ENCODE measurements at regions not wholly inside any gene's neighbourhood (a gene's known extent, or its start where the extent isn't known, plus 50 kb on each side); places are given as distances from the start of the nearest gene placed in this dataset.
"Not testable (repeated sequence)": the region's sequence is repeated elsewhere in the genome, so short reads cannot be mapped to it uniquely, and the experiment has no call there.

DNA sequence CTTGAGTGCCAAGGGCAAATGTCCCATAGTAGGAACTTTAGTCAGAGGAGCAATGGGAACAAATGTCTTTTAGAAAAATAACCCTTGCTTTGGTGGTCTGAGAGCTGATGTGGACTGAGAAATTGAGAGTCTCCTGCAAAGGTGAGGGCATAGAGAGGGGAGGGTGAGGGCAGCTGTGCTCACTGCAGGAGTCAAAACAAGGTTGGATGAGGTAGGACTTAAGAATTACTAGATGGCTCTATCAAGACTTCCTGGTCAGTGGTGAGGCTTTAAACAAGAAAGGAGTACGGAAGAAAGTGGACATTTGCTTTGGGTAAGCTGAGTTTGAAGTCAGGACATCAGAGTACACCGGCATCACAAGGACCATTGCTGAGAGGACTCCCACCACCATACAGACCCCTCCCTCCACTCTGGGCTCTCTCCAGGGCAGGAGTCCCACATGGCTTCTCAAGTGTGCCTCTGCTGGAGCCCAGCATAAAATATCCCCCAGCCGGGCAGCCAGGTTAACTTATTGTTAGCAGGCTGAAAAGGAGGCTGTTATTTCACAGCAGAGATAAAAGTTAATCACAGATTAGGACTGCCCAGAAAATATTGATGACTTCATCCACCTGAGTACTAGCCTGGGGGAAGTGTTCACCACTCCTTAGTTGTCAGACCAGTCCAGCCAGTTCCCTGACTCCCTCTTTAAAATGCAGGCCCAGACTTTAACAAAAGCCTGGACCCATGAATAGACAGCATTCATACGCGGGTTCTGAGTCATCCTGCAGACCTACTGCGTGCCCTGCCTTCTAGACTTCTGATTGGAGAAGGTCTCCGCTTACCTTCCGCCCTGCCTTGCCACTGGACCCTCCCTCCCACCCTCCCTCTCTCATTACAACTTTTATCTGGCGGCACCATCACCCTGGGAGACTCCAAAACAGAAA is 167.2 kb downstream of the BCL2L11 start:
- peak; percentile 1 for DNase-seq (ENCODE audit: low spot score)

DNA sequence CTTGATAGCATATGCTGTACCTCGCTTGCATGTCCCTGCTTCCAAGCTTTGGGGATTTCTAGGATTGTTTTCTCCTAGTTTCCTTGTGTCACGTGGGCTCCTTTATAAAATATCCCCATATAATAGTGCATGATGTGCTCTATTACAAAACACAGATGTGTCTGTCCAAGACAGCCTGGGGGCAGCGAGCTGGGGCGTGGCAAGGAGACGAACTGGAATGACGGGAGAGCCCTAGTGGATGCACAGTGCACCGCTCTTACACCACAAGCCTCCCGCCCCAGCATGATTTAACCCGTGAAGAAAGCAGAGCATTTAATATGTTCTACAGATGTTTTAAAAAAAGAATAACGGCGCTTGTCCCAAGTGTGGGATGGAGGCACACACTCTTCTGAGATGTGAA is 169.7 kb downstream of the BCL2L11 start:
- DNase-seq (ENCODE audit: low spot score), result not testable (repeated sequence)

DNA sequence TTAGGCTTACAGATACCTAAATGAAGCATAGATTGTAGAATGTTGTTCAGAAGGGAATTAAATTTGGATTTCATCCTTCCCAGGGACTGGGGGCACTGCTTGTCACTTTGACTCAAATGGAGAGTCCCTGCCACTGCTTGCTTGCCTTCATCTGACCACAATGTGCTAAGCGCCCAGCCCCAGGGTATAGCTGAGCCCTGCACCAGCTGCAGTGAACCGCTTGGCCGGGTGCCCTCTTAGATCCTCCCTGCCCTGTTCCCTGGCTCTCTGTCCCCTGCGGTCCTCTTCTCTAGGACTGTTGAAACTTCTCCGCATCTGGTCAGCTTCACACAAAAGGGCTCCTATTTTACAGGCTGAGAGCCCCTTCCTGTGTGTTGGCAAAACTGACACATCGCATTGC is 170.9 kb downstream of the BCL2L11 start:
- not testable (repeated sequence) for DNase-seq (ENCODE audit: low spot score)

DNA sequence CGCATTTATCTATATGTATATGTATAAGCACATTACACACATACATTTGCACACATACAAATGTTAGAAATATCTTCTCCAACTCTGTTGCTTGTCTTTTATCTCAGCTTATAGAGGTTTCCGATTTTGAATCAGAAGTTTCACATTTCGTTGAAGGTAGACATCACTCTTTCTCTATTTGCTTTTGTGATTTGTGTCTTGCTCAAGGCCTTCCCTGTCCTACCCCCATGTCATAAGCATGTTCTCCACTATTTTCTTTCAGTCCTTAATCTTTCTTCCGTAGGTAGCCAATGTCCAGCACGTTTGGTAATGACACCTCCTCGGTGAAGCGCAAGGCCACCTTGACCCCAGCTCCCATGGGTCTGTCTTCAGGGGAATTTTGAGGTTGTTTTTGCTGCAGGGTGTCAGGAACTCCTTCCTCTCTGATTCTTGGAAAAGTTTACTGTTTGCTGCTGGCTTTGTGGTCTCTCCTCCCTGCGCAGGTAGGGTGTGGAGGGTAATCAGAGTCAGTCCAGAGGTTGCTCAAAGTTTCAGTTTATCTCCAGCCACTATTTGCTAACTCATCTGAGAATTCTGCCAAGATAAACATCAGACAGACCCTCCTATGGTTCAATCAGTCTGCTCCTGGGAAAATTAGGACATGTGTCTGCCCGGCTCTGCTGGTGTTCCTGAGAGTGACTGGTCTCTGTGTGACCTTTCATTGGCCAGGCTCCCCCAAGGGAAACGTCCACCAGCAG is 171.7 kb downstream of the BCL2L11 start:
- DNase-seq (ENCODE audit: low spot score), result not testable (repeated sequence)

DNA sequence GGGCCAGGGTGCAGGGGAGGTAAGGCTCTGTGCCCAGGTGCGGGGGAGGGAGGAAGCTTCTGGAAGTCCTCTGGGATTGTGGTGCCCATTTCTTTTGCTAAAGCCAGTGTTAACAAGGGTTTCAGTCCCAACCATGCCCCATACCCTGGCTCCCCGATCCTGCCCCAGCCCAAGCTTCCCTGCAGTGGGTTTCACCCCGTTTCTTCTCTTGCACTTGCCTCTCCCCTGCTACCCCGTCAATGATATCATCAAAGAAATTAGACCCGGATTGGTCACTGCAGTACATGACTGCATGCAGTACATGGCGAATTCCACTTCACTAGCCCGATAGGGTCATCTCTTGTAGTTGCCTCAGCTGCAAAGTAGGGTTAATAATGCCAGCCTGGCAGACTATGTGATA is 174.0 kb downstream of the BCL2L11 start:
- not testable (repeated sequence) for DNase-seq (ENCODE audit: low spot score)

DNA sequence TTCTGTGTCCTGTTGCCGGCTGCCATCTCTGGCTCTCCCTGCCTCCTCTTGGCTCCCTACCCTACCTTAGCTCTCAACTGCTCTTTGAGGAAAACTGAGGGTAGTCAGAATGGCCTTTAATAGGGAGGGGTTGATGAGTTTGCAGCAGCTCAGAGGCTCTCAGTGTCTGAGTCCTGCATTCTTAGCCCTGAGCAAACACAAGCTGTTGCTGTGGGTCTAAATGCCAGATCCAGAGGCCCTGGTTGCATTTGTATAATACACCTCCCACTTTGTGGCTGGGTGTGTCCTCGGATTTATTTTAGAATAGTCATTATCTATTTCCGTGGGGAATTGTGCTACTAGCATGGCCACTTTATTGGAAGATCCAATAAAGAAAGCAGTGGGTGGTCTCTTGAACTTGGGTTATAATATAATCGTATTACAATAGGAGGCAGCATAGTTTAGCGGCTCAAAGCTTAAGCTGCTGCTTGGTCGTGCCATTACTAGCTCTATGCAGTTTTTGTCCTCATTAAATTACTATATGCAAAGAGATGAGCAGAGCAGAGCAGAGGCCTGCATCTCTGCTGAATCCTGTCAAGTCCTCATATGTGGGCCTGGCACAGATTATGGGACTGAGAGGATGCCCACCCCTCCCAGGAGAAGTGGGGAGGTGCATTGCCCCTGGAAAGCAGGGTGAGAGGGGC is 175.5 kb downstream of the BCL2L11 start:
- DNase-seq (ENCODE audit: low spot score), result not testable (repeated sequence)

DNA sequence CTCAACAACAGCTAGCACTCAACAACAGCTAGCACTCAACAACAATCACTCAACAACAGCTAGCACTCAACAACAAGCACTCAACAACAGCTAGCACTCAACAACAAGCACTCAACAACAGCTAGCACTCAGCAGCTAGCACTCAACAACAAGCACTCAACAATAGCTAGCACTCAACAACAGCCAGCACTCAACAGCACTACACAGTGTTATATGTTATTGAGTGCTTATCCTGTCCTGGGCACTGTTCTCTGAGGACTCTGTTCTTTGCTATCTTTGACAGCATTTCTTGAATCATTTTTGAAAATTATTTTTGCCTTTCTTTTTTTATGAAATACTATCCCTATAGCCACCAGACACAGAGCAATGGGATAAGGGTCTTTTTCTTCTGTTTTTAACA is 176.4 kb downstream of the BCL2L11 start:
- DNase-seq (ENCODE audit: low spot score), result not testable (repeated sequence)

DNA sequence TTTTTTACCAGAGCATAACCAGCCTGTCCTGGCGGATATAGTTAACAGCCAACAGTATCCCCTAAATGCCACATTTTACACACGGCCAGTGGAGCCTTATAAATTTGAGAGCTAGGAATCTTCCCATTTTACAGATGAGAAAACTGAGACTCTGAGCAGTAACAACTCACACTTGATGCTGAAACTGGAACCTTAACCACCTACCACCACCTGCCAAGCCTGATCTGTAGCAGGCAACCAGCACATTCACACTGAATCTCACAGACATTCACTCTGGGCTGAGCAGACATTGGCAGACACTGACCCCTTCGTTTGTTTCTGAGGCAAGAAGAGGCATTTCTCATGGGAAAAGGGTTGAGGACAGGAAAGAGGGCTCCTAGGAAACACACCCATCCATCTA is 178.2 kb downstream of the BCL2L11 start:
- not testable (repeated sequence) for DNase-seq (ENCODE audit: low spot score)

DNA sequence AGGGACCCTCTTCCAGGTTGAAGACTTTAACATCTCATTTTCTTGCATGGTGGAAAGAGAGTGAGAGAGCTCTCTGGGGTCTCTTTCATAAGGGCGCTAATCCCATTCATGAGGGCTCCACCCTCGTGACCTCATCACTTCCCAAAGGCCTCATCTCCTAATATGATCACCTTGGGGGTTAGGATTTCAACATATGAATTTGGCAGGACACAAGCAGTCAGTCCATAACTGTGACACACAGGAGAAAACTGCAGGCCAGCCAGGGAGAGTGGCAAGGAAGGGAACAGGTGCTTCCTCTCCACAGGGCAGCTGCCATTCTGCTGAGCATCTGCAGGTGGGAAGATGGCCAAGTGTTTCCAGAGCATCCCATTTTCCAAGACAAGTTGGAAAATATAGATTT is 178.9 kb downstream of the BCL2L11 start:
- not testable (repeated sequence) for DNase-seq (ENCODE audit: low spot score)

DNA sequence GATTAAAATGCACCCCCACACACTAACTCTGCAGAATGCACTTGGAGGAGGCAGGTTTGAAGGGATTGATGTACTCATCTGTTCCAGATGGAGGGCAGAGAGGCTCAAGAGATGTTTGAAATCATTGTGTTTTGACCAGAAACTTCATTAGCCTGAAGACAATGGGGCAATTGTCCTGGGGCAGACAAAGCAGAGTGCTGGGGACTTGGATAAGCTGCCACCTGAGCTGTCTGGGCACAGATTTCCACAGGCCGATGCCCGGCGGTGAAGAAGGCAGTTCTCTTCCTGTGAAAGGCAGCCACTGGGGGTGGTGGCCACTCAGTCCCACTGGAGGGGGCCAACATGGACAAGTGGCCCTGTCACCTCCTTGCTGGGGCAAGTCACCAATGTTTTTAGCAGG is 181.0 kb downstream of the BCL2L11 start:
- DNase-seq (ENCODE audit: low spot score), result not testable (repeated sequence)

DNA sequence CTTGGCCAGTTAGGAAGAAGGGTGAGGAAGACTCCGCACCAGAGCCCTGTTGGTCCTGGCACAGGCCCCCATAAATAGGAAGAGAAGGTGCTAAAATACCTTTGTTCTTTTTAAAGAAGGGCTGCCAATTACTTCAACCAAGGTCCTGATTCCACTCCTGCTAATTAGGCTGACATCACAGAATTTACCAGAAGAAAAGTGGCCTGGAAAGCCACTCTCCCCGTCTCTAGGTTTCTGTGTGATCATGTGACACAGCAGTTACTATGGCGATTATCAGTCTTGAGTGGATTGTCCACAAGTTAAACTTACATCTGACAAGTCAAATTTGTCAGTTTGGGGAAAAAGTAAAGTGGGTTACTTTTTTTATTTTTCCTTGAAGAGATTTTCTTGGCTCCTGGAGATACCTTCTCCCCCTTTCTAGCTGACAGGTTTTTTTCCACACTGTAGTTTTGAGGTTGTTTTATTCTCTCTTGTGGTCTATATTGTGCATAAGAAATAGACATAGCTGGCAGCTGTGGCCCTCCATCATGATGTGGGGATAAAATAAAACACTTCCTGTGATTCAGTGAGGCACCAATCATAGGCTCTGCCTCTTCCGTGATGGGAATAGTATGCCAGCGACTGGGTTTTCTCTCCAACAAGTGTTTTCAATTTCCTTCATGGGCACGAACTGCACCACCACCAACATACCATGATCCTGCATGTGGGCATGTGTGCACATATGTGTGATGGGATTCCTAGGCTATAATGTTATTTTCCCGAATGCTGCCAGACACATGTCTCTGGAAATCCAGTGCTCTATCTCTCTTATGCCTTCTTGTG is 181.9 kb downstream of the BCL2L11 start:
- not testable (repeated sequence) for DNase-seq (ENCODE audit: low spot score)

DNA sequence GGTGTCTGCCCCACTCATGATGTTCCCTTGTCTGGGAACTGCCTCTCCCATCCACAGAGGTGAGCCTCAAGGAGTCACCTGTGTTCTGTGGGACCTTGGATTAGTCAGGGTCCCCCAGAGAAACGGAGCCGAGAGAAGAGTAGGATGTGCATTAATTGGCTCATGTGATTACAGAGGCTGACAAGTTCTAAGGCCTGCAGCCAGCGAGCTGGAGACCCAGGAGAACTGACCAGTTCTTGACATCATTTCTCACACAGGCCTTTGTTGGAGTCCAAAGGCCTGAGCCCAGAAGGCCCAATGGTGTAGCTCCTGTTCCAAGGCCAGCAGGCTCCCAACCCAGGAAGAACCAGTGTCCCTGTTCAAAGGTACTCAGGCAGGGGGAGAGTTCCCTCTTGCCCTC is 186.6 kb downstream of the BCL2L11 start:
- not testable (repeated sequence) for DNase-seq (ENCODE audit: low spot score)

DNA sequence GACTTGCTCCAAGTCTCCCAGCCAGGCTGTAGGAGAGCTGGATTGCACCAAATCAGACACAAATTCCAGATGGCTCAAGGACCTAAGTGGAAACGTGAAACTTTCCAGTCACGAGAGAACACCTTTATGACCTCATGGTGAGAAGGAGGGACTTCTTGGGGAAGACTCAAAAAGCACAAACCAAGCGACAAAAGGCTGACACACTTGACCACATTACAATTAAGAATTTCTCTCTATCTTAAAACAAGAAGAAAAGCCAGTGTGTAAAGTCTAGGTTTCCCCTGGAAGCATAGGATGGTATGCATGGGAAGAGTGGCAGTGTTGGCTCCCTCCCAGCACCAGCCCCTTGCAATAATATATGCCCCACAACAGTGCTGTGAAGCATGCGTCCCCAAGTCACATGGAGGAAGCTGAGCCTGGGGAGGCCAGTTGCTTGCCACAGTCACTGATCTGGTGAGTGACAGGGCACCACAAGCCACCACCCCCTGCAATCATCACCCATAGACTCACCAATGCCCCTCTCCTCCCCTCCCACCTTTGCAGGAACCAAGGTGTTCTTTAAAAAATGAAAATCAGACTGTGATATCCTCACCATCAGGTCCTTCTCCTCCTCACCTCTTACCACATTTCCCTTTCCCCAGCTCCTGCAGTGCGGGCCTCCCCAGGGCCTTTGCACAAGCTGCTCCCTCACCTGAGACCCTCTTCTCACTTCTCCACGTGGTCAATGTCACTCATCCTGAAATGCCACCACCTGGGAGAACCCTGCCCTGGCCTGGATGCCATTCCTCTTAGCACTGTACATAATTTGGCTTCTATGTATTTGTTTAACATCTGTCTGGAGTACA is 188.7 kb downstream of the BCL2L11 start:
- DNase-seq (ENCODE audit: low spot score), result not testable (repeated sequence)

DNA sequence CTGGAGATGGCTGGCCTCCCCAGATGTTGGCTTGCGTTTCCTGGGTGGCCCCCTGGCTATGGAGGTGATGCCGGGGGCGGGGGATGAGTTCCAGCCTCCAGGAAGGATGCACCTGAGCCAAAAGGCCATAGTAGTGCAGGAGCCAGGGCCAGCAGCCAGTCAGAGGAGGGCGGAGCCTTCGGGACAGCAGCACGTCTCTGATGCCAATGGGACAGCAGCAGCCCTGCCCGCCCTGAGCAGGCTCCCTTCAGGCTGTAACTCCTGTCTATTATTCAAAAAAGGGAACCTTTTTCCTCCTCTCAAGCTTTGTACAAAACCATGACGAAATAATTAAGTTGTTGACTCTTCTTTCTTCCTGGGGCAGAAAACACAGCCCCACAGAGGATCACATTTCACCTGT is 189.7 kb downstream of the BCL2L11 start:
- DNase-seq (ENCODE audit: low spot score), result not testable (repeated sequence)

DNA sequence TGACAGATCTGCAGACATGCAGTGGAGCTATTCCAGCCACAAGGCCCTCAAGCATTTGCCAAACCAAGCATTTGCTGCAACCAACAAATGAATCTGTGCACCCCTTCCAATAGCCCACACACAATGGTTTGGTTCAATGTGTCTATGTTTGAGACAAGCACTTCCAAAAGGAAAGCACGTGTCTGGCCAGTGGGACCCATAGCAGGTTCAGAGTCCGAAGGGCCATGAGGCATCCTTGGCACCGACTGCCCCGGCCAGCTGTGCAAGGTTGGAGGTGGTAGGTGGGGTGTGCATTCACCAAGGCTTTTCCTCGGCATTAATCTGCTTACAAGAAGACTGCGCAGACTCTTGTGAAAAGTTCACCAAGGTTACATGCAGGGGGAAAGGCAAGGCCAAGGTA is 190.9 kb downstream of the BCL2L11 start:
- DNase-seq (ENCODE audit: low spot score), result not testable (repeated sequence)

DNA sequence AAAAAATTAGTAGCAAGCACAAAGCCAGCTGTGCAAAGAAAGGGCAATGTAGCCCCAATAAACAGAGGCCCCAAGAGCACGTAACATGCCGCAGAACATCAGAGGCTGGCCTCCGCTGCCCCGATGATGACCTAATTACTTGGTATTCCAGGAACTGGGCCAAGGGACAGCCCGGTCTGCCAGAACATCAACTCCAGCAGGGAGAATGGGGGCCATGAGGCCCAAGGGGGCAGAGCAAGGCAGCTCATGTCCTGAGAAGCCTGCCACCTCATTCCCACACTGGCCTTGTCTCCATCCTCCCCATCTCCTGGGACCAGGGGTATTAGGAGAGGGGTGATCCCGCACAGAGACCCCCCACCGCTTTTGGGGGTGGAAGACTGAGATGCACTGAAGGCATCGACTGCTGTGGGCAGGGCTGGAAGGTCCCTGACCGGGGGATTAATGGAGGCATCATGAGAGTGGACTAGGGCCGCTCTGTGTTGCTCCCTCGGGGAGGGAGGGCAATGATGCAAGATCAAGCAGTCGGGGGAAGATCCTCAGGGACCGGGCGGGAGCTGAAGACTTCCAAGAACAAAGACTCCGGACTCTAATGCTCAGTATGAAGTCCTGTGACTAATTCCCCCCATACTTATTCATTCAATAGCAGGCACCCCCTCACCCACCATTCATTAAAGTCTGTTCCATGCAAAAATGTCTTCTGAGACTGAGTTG is 192.3 kb downstream of the BCL2L11 start:
- DNase-seq (ENCODE audit: low spot score), result not testable (repeated sequence)

DNA sequence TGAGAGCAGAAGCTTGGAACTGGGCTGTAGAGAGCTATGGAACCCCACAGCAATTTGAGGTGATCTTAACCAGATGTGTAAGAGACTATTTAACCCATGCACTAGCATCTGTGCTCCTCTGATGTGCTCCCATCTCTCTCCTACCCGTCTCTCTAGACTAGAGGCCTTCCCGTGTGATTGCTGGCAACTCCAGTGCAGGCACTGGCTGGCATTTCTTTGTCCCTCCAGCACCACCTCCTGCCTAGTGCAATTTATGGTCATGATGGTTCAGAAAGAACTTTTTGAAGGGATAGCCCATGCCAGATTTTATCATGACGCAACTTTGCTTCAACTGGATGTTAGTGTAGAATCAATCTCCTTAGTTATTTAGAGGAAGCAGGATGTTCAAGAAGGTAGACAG is 193.0 kb downstream of the BCL2L11 start:
- not testable (repeated sequence) for DNase-seq (ENCODE audit: low spot score)

DNA sequence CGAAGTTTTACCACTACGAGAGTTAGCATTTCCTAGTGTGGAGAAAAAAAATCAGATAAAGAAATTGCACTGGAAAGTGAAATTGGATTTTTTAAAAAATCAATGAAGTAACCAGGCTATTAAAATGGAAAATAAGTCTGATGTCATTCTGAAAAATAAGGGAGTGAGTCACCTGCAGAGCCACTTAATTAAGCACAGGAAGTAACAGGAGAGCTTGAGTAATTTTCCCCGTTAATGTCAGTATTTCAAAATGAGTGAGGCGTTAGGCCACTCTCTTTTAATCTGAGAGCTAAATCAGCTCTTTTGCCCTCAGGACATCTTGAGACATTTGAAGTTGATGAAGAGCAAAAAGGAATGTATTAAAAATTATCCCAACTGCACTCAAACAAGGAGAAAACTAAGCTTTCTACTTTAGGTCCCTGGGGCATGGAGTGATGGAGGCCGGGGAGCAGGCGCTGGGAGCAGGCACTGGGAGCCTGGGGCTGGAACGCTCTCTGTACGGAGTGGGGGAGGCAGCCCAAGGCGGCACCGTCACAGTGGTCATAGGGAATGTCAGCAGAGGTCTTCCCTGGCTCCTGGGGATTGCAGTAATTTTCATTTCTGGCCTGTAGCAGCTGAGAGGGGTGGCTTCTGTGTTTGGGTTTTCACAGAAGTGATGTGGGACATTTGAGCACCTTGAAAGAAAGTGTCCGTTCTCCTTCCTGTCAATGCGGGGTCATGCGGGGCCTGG is 194.6 kb downstream of the BCL2L11 start:
- DNase-seq (ENCODE audit: low spot score), result not testable (repeated sequence)

DNA sequence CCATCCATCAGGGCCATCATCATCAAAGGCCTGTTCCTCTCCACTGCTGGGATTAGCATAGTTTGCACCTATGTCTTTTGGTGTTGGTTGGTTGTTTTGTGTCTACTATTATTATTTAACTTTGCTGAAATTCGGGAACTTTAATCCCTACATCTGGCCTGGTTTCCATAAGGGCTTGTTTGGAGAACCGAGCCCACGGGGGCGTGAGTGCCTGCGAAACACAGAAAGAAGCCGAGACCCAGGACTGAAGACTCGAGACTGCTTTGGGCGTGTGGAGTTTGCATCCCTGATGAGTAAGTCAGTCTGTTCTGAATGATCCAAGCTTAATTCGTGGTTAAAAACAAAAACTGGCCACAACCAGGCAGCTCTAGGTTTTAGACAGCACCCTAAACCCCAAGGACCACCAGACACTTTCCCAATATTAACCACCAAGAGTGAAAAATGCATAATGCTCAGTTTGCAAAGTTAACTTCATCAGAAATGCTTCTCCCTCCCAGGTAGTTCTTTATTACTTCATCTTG is 195.6 kb downstream of the BCL2L11 start:
- not testable (repeated sequence) for DNase-seq (ENCODE audit: low spot score)
